ENCODE measurements at regions not wholly inside any gene's neighbourhood (a gene's known extent, or its start where the extent isn't known, plus 50 kb on each side); places are given as distances from the start of the nearest gene placed in this dataset.
"Not testable (repeated sequence)": the region's sequence is repeated elsewhere in the genome, so short reads cannot be mapped to it uniquely, and the experiment has no call there.

GRCh38 chr9:82404196-82404870, 415.8 kb downstream of the SPATA31D1 start:
- no peak for DNase-seq

- no peak for DNase-seq
These were observed 416.3 kb downstream of the SPATA31D1 start for GRCh38 chr9:82404881-82405280.

- DNase-seq = no peak
These were observed 418.0 kb downstream of the SPATA31D1 start for GRCh38 chr9:82406456-82407085.

- no peak for DNase-seq
These were observed 421.7 kb downstream of the SPATA31D1 start for GRCh38 chr9:82410306-82410705.

- DNase-seq = no peak
These were observed 422.3 kb downstream of the SPATA31D1 start for GRCh38 chr9:82410866-82411265.

- no peak for DNase-seq
These were observed 424.2 kb downstream of the SPATA31D1 start for GRCh38 chr9:82412586-82413305.

- DNase-seq = no peak
These were observed 428.9 kb downstream of the SPATA31D1 start for GRCh38 chr9:82417501-82417900.

- no peak for DNase-seq
These were observed 429.8 kb downstream of the SPATA31D1 start for GRCh38 chr9:82418334-82418733.

GRCh38 chr9:82419696-82420486, 431.3 kb downstream of the SPATA31D1 start:
- DNase-seq = no peak

GRCh38 chr9:82421498-82421897, 432.9 kb downstream of the SPATA31D1 start:
- DNase-seq = no peak

GRCh38 chr9:82423700-82424099, 435.1 kb downstream of the SPATA31D1 start:
- DNase-seq = no peak

- no peak for DNase-seq
These were observed 436.1 kb downstream of the SPATA31D1 start for GRCh38 chr9:82424599-82425120.

GRCh38 chr9:82431121-82431520, 442.5 kb downstream of the SPATA31D1 start:
- DNase-seq = no peak

GRCh38 chr9:82433290-82433931, 444.8 kb downstream of the SPATA31D1 start:
- not testable (repeated sequence) for DNase-seq

- no peak for DNase-seq
These were observed 447.9 kb downstream of the SPATA31D1 start for GRCh38 chr9:82436475-82436874.

GRCh38 chr9:82437183-82437582, 448.6 kb downstream of the SPATA31D1 start:
- not testable (repeated sequence) for DNase-seq

GRCh38 chr9:82438581-82438980, 450.0 kb downstream of the SPATA31D1 start:
- DNase-seq = no peak

GRCh38 chr9:82443312-82443711, 454.7 kb downstream of the SPATA31D1 start:
- DNase-seq = no peak

GRCh38 chr9:82445556-82445955, 457.0 kb downstream of the SPATA31D1 start:
- no peak for DNase-seq

GRCh38 chr9:82447343-82447742, 458.8 kb downstream of the SPATA31D1 start:
- no peak for DNase-seq

GRCh38 chr9:82449986-82450385, 461.4 kb downstream of the SPATA31D1 start:
- DNase-seq = no peak

GRCh38 chr9:82454509-82455190, 466.1 kb downstream of the SPATA31D1 start:
- DNase-seq = no peak

Measured in midbrain (tissue), 1 donor.